ENCODE measurements at regions not wholly inside any gene's neighbourhood (a gene's known extent, or its start where the extent isn't known, plus 50 kb on each side); places are given as distances from the start of the nearest gene placed in this dataset.

GRCh38 chr5:175275097-175275496, 168.9 kb downstream of the DRD1 start:
- DNase-seq, result no peak
- no peak overlapping the region for H3K4me3 ChIP-seq
- no peaks in the 10 kb centered on the region for H3K27me3 ChIP-seq
- TF ChIP-seq CTCF (IDR thresholded peaks at IDR 0.05) (no peak), POLR2A (IDR thresholded peaks at IDR 0.05) (no peak)
- no peaks in the 10 kb centered on the region for H3K9me3 ChIP-seq
- H3K27ac ChIP-seq, result no peak overlapping the region
- H3K36me3 ChIP-seq, result no peaks in the 10 kb centered on the region
- H3K4me1 ChIP-seq, result no peaks in the 10 kb centered on the region

GRCh38 chr5:175274171-175274570, 169.8 kb downstream of the DRD1 start:
- TF ChIP-seq POLR2A (IDR thresholded peaks at IDR 0.05), result no peak
- no peak for TF ChIP-seq CTCF (IDR thresholded peaks at IDR 0.05)
- Histone ChIP-seq H3K4me1 (no peaks in the 10 kb centered on the region), H3K27ac (no peak overlapping the region), H3K27me3 (no peaks in the 10 kb centered on the region), H3K36me3 (no peaks in the 10 kb centered on the region), H3K4me3 (no peak overlapping the region), H3K9me3 (no peaks in the 10 kb centered on the region)
- DNase-seq, result no peak

DNA sequence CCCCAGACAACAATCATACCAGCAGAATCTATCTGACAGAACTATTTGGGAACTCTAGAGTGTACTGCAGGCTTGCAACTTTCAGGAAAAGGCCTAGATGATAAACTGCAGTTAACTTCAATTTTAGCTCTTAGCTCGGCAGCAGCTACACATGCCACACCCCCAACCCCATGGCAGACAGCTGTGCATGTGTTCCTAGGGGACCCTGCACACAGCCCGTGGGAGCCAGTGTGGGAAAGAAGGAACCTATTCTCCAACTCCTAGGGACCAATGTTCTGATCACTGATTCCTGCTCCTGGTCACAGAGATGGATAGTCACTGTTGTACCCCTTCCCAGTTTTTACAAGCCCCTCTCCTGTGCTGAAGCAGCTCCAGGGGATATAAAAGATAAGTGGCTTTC, 179.6 kb downstream of the DRD1 start:
- no peaks in the 10 kb centered on the region for H3K27me3 ChIP-seq
- no peak overlapping the region for H3K27ac ChIP-seq
- no peak overlapping the region for H3K4me3 ChIP-seq
- H3K4me1 ChIP-seq, result no peaks in the 10 kb centered on the region
- H3K9me3 ChIP-seq, result no peaks in the 10 kb centered on the region
- TF ChIP-seq CTCF (IDR thresholded peaks at IDR 0.05) (no peak), POLR2A (IDR thresholded peaks at IDR 0.05) (no peak)
- no peak for DNase-seq
- no peaks in the 10 kb centered on the region for H3K36me3 ChIP-seq

DNA sequence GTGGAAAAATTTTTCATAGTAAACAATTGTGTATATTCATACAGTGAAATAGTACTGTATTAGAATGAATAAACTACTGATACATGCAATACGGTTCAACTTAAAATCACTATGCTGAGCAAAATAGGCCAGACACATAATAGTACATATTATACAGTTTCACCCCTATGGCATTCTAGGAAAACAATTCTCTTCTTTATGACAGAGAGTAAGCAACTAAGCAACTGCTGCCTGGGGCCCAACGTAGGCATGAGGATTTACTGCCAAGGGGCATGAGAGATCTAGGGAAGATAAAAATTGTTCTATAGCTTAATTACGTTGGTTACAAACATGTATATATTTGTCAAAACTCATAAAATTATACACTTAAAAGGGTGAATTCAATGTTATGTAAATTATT, 180.2 kb downstream of the DRD1 start:
- H3K4me3 ChIP-seq, result no peak overlapping the region
- H3K36me3 ChIP-seq, result no peaks in the 10 kb centered on the region

DNA sequence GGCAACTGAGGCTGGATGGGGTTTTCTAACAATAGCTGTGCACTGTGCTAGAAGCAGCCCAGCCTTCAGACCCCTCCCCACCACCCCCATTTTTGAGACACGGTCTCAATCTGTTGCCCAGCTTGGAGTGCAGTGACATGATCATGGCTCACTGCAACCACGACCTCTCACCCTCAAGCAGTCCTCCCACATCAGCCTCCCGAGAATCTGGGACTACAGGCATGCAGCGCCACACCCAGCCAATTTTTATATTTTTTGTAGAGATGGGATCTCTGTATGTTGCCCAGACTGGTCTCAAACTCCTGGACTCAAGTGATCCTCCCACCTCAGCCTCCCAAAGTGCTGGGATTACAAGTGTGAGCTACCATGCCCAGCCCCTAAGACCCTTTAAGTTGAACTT, 182.5 kb downstream of the DRD1 start:
- no peak for TF ChIP-seq POLR2A (IDR thresholded peaks at IDR 0.05)
- TF ChIP-seq CTCF (IDR thresholded peaks at IDR 0.05), result no peak

More for the DNA sequence above, 180.2 kb downstream of the DRD1 start:
- no peaks in the 10 kb centered on the region for H3K27me3 ChIP-seq
- no peak overlapping the region for H3K27ac ChIP-seq
- H3K9me3 ChIP-seq, result no peaks in the 10 kb centered on the region
- TF ChIP-seq CTCF (IDR thresholded peaks at IDR 0.05) (no peak), POLR2A (IDR thresholded peaks at IDR 0.05) (no peak)
- no peaks in the 10 kb centered on the region for H3K4me1 ChIP-seq
- no peak for DNase-seq

GRCh38 chr5:175261037-175261436, 182.9 kb downstream of the DRD1 start:
- H3K9me3 ChIP-seq, result no peaks in the 10 kb centered on the region
- H3K27me3 ChIP-seq, result no peaks in the 10 kb centered on the region
- no peak overlapping the region for H3K27ac ChIP-seq
- no peak overlapping the region for H3K4me3 ChIP-seq
- TF ChIP-seq POLR2A (IDR thresholded peaks at IDR 0.05), result no peak
- TF ChIP-seq CTCF (IDR thresholded peaks at IDR 0.05), result no peak
- H3K36me3 ChIP-seq, result no peaks in the 10 kb centered on the region
- no peak for DNase-seq
- H3K4me1 ChIP-seq, result no peaks in the 10 kb centered on the region

More for the DNA sequence above, 182.5 kb downstream of the DRD1 start:
- Histone ChIP-seq H3K27ac (no peak overlapping the region), H3K4me1 (no peaks in the 10 kb centered on the region), H3K4me3 (no peak overlapping the region), H3K27me3 (no peaks in the 10 kb centered on the region), H3K36me3 (no peaks in the 10 kb centered on the region), H3K9me3 (no peaks in the 10 kb centered on the region)
- DNase-seq, result no peak

Data from Peyer's patch (tissue), 4 donors.